IMR-90 (cell line): ENCODE measurements at regions not wholly inside any gene's neighbourhood (a gene's known extent, or its start where the extent isn't known, plus 50 kb on each side); places are given as distances from the start of the nearest gene placed in this dataset.

Experiments used
- CHD1 ChIP-seq: IDR thresholded peaks from 2 replicates; pipeline ENCODE4 v1.6.1; 2012; ENCODE audit warnings: low read depth, low read length, improper control_type of control experiment
- CTCF ChIP-seq: conservative IDR thresholded peaks from 2 replicates; pipeline ENCODE4 v1.5.1; 2012; ENCODE audit warnings: mild to moderate bottlenecking, low read depth, low read length, improper control_type of control experiment
- MAFK ChIP-seq: IDR thresholded peaks from 2 replicates; pipeline ENCODE4 v1.6.1; 2012; ENCODE audit warnings: low read depth, low read length, improper control_type of control experiment
- MAZ ChIP-seq: IDR thresholded peaks from 2 replicates; pipeline ENCODE4 v1.6.1; 2012; ENCODE audit warnings: low read depth, mild to moderate bottlenecking, low read length, improper control_type of control experiment, moderate library complexity, borderline replicate concordance
- NFE2L2 ChIP-seq: fragments of 150-350 bp; IDR thresholded peaks from 2 replicates; pipeline ENCODE4 v1.6.1; 2016; ENCODE audit warnings: low read depth, mild to moderate bottlenecking, low read length
- SMC3 ChIP-seq: fragments of 150-350 bp; IDR thresholded peaks from 2 replicates; pipeline ENCODE4 v1.6.1; 2016; ENCODE audit warnings: low read depth, mild to moderate bottlenecking, antibody characterized with exemption, low read length, moderate library complexity

DNA sequence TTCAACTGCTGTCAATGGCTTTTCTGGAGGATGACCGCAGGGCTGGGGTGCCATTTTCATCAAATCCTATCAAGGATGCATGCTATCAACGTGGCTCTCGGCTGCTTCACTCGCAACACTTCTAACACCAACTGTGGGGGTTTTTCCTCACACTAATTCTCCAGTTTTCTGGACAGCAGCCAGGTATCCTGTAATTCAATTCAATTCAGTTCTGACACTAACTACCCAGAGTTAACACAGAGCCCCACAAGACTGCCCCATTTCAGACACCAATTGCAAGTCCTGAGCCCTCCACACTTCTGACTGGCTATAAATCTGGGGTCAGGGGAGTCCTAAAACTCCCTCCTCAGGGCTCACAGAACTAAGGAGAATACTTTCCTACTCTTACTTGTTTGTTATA, 55.3 kb upstream of the TMCC3 start:
- TF ChIP-seq CTCF: no peak
- TF ChIP-seq MAZ: no peak
- no peak for TF ChIP-seq SMC3
- TF ChIP-seq MAFK: no peak
- TF ChIP-seq NFE2L2: no peak
- TF ChIP-seq CHD1: no peak
